T1000 (cell line): ENCODE measurements at regions not wholly inside any gene's neighbourhood (a gene's known extent, or its start where the extent isn't known, plus 50 kb on each side); places are given as distances from the start of the nearest gene placed in this dataset.

Experiments
- DNase-seq: peaks from one replicate; lab custom pipeline; 2025; ENCODE audit warnings: mixed read lengths; lab: John Stamatoyannopoulos, UW

GRCh38 chrX:40165861-40166260 lies 68.1 kb upstream of the BCOR start:
- DNase-seq = no peak

GRCh38 chrX:40165206-40165605 lies 67.4 kb upstream of the BCOR start:
- no peak for DNase-seq

- no peak for DNase-seq
These were observed 67.0 kb upstream of the BCOR start for GRCh38 chrX:40164751-40165150.

GRCh38 chrX:40158036-40158706 lies 60.4 kb upstream of the BCOR start:
- no peak for DNase-seq

GRCh38 chrX:40157228-40158035 lies 59.7 kb upstream of the BCOR start:
- DNase-seq = no peak

GRCh38 chrX:40156470-40157227 lies 58.9 kb upstream of the BCOR start:
- DNase-seq = no peak

GRCh38 chrX:40155589-40156469 lies 58.1 kb upstream of the BCOR start:
- DNase-seq = no peak

- DNase-seq = no peak
These were observed 57.3 kb upstream of the BCOR start for GRCh38 chrX:40154853-40155588.

GRCh38 chrX:40154250-40154852 lies 56.6 kb upstream of the BCOR start:
- no peak for DNase-seq

GRCh38 chrX:40153345-40154249 lies 55.8 kb upstream of the BCOR start:
- peak; percentile 13 for DNase-seq

GRCh38 chrX:40152741-40153344 lies 55.1 kb upstream of the BCOR start:
- DNase-seq = no peak

GRCh38 chrX:40152173-40152711 lies 54.5 kb upstream of the BCOR start:
- no peak for DNase-seq

GRCh38 chrX:40151211-40152172 lies 53.7 kb upstream of the BCOR start:
- no peak for DNase-seq

GRCh38 chrX:40150503-40150902 lies 52.7 kb upstream of the BCOR start:
- DNase-seq = no peak

GRCh38 chrX:40149286-40150175 lies 51.8 kb upstream of the BCOR start:
- no peak for DNase-seq
